Activated CD8-positive, alpha-beta memory T cell treated with anti-CD3 and anti-CD28 coated beads, Interleukin-2, amount 50 U/mL, for 1 hour (primary cell): ENCODE measurements at regions not wholly inside any gene's neighbourhood (a gene's known extent, or its start where the extent isn't known, plus 50 kb on each side); places are given as distances from the start of the nearest gene placed in this dataset.
"Not testable (repeated sequence)": the region's sequence is repeated elsewhere in the genome, so short reads cannot be mapped to it uniquely, and the experiment has no call there.

Experiments used
- DNase-seq: peaks from one replicate; pipeline ENCODE4 v3.0.0-alpha.2; 2020; ENCODE audit errors: extremely low read depth

DNA sequence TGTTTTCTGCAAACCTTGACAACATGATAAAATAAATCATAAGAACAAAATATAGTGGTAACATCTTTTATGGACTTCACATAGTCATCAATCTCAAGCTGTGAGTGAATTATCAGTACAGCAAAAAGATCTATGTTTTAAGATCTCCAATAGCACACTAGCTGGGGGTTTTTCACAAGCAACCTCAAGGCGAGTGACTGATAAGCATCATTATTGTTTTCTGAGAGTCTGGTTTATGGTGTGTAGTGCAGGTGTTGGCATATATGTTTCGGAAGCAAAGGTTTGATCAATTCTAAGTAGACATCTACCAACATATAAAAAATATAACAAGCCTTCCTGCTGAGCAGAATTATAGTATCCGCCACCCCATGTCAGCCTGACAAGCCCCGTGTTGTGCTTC, 403.8 kb upstream of the MGMT start:
- no peak for DNase-seq

DNA sequence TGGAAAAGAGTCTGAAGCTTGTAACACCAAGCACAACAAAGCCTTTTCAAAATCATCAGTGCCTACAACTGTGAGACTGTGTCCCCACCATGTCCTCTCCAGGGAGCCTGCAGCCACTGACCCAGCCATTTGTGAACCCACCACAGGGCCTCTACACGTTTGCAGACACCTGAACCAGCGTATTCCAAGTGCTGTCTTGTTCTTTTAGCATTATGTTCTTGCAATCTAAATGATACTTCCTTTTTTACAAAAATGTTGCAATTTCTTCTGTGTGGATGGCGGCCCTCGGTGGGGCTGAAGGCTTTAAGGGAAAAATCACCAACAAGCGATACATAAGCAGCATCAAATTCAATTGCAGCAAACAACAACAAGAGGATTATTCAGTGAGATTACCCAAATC, 403.2 kb upstream of the MGMT start:
- no peak for DNase-seq

GRCh38 chr10:129066529-129066928, 400.5 kb upstream of the MGMT start:
- not testable (repeated sequence) for DNase-seq

GRCh38 chr10:129071411-129071810, 395.6 kb upstream of the MGMT start:
- not testable (repeated sequence) for DNase-seq

DNA sequence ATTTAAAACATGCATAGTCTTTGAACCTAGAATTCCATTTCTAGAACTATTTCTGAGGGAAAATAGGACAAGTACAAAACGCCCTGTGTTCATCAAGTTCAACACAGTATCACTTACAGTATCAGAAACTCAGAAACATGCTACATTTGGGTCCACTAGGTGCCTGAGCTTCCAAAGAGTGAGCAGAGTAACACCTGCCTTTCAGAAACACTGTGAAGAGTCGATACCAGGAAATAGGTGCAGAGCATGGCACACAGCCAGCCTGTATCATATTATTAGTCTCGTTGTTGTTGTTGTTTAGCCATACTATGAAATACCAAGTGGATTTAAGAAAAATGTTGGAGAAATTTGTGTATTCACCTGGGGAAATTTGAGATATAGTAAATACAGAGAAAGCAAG, 392.1 kb upstream of the MGMT start:
- no peak for DNase-seq

GRCh38 chr10:129075508-129075907, 391.5 kb upstream of the MGMT start:
- no peak for DNase-seq

- no peak for DNase-seq
These were observed 391.1 kb upstream of the MGMT start for GRCh38 chr10:129075927-129076326.

DNA sequence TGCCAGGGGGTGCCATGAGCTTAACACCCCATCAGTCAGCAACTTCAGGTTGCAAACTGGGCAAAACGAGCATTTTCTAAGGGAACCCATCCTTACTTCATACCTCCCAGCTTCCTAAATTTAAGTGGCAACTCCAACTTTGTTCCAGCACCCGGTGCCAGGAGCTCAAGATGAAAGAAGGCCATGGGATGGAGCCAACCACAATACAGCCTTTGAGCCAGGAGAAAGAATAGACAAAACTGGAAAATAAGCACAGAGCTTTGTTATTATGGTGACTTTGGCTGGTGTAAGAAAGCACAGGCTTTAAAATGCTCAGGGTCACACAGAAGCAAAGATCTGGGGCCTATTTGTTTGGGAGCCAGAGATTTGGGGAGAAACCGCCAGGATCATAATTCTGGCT, 388.7 kb upstream of the MGMT start:
- no peak for DNase-seq

GRCh38 chr10:129078746-129079145, 388.3 kb upstream of the MGMT start:
- DNase-seq = no peak

DNA sequence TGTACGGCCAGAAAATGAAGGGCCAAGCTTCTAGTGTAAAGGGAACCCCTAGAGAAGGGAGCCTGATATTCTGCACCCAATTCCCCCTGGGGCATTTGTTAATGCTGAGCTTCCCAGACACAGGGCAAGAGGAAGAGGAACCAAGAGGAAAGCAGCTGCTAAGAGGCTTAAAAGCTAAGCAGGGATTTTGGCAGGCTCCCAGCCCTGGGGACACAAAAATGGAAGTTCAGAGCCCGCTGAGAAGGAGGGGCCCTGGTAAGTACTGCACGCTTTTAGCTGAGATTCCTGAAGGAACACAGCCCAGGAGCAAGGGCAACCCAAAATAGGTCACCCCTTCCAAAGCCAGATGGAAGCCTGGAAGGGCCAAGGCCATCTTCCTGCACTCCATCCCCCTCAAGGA, 387.3 kb upstream of the MGMT start:
- no peak for DNase-seq

- DNase-seq = no peak
These were observed 381.2 kb upstream of the MGMT start for GRCh38 chr10:129085811-129086210.

DNA sequence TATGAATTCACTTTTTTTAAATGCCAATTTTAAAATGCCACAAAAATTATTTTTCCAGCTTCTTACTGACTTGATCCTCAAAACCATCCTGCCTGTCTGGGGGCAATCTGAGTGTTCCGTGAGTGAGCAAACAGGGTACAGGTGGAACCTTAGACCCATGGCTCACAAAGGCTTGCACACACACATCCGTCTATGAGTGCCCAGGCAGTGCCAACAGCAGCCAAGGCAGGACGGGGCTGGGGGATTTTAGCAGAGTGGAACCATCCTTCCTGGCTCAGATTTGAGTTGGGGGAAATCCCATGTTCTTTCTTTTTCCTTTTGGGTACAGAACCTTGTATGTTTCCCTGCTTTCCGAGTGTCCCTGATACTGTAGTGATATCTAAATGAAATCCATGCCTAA, 377.7 kb upstream of the MGMT start:
- no peak for DNase-seq

DNA sequence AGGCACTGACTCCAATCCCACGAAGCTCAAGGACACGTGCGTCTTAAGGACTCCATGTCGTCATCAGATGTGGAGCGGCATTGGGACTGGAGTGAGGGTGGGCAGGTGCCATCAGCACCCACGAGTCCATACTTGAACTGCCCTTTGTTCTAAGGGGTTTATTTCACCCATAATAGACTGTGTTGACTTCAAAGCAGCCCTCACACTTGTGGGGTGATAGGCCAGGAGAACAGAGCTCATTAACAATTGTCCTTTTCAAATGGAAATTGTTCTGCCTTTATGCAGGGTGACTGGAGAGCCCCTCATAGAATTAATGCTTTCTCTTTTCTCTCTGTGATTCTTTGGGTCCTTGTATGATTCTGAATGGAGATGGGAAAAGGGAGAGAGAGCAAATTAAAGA, 376.9 kb upstream of the MGMT start:
- no peak for DNase-seq

DNA sequence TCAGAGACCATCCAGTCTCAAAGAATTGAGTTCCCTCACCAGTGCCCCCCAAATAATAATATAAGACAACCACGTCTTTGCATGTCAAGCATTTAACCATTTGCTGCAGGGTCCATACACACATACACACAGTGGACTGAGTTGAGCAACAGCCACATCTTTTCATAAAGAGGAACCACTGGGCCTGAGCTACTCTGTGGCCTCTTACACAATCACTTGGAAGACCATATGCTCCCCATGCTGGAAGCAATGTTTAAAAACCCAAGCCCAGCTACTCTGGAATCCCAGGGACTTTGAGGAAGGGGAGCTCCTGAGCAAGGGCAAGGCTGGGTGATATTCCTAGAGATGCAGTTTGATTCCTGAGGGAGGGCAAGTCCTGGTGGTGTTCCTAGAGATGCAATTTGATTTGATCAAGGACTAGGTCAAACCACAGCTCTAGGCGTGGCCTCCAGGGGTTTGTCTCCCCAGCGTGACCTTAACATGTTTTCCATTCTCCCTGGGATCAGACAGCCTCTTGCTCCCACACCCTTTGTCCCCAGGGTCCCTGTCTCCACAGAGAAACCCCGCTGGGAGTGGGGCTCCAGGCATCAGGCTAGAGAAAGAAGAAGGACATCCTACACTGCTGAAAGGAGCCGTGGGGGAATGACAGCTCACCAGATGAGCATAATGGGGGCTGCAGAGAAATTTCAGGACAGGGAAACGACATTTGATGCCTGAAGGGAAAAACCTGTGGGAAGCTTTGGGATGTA, 376.2 kb upstream of the MGMT start:
- no peak for DNase-seq

DNA sequence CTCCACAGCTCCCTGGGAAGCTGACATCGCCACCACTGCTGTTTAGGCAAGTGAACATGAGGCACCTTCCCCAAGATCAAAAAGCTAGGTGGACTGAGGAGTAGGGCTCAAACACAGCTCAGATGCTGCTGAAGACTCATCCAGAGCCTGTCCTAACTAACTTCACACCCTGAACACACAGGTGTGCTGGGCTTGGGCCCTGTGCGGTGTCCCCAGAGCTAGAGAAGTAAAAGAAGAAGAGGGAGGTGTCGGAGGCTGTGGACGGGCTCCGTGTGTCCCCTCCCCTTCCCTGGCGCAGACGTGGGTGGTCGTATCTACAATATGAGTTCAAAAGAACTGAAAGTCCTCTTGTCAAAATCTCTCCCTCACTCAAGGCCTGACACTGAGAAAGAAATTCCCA, 373.4 kb upstream of the MGMT start:
- DNase-seq = no peak

DNA sequence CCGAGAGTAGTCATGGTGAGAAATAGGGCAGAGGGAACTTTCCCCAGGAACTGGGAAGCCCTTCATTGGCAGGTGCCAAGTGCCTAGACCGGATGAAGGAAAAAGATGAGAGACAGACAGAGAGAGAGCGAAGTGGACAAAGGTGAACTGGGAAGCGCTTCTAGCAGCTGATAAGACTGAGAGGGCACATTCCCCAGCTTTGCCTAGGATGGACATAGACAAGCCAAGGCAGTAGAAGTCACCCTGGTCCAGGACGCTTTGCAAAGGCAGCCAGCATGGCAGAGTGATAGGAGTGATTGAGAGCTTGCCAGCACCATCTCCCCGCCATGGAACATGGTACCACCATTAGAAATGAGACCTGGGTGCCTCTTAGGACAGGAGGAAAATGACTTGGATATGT, 372.8 kb upstream of the MGMT start:
- DNase-seq = no peak

GRCh38 chr10:129094861-129095260, 372.2 kb upstream of the MGMT start:
- no peak for DNase-seq

DNA sequence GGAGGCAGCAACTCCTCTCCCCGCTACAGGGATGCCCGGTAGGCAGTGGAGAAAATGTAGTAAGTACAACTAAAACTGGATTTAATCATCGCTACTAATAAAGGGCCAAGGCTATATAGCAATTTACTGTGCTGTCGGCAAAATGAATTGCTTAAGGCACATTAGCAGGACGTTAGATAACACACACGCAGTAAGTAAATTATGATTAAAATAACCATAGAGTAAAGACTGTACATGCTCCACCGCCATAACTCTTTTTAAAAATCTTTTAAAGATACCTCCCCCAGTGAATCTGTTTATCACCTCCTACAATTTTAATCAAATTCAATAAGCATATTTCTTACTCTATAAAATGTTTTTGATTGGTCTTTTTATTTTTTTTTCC, 371.4 kb upstream of the MGMT start:
- no peak for DNase-seq

DNA sequence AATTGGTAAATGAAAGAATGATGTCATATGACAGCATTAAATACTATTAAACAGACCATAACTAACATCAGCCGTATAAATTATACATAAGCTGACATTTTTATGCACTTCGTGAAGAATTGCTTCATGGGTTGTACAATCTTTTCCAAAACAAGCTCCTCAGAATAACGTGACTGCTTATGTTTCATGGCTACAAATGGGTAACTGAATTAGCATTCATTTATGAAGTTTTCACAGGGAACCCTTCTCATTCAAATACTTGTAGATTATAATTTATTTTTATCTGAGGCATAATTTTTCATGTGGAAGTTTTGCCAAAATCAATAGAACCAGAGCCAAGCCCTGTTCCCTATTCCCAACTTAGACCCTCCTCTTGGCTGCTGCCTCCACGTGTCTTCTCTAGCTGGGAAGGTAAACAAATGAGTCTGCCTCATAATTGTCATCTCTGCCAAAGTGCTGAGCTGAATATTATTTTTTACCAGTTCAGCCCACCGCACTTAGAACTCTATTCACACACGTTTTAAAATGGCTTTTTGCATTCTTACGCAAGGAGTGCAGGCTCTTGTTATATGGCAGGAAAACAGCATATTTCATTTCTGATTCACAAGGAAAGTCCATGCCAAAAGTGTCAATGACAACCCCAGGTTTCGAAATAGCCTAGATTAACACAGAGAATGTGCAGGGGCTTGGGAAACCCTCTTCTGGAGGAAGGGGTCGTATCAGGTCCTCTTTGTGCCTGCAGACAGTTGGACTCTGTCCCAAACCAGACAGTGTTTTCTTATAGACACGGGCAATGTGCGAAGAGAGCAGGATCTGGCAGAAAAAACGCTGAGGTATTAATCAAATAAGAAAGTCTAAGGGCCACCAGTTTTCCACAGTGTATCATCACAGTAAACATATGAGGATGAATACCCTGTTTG, 370.7 kb upstream of the MGMT start:
- DNase-seq = no peak

DNA sequence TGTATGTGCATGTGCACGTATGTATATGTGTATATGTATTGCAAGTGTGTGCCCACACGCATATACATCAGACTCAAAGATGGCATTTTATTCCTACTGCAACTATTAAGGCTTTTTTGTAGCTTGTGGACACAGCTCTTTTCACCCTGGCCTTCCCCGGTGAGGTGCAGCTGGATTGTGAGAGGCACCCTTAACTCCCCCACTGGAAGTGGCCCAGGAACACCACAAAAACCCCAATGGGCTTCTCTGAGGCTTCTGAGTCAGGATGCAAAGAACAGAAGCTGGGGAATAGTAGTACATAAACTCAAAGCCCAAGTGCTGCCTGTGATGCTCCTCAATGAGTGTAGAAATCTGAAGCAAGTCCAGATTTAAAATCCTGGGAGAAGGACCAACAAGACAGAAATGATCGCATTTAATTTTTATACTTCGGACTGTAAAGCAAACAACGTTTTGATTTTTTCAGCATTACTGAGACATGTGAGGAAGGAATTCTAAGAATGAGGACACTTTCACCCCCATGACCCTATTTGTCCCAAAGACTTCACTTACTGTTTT, 369.2 kb upstream of the MGMT start:
- no peak for DNase-seq

GRCh38 chr10:129098517-129098916, 368.5 kb upstream of the MGMT start:
- DNase-seq = no peak

- no peak for DNase-seq
These were observed 367.6 kb upstream of the MGMT start for GRCh38 chr10:129099486-129099885.

DNA sequence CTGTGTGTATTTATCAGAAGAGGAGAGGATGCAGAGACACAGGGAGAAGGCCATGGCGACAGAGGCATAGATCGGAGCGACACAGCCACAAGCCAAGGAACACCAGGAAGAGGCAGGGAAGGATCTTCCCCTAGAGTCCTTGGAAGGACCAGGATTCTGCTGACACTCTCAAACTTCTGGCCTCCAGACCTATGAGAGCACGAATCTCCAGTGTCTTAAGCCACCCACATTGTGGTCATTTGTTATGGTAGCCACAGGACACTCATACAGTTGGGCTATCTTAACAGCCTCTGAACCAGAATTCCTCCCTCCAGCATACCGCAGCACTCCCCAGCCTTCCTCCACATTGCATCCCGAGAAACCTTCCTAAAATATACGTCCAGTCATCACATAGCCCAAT, 367.0 kb upstream of the MGMT start:
- no peak for DNase-seq
